HL-60 (cell line): ENCODE measurements at regions not wholly inside any gene's neighbourhood (a gene's known extent, or its start where the extent isn't known, plus 50 kb on each side); places are given as distances from the start of the nearest gene placed in this dataset.

Source experiments
- DNase-seq, 2 experiments: peaks; one replicate each; pipeline ENCODE4 v3.0.0-alpha.2; 2010 to 2020; ENCODE audit warnings: low read depth in 1 of 2, low spot score in 1 of 2
- H3K27ac ChIP-seq: fragments of 250-450 bp; sonication (Bioruptor Pico); replicated peaks from 2 replicates; pipeline ENCODE4 v1.5.1; 2020; ENCODE audit warnings: mild to moderate bottlenecking, moderate library complexity
- H3K27me3 ChIP-seq: fragments of 250-450 bp; sonication (Bioruptor Pico); 2 replicates; pipeline ENCODE4 v1.5.1; 2021; ENCODE audit warnings: mild to moderate bottlenecking, moderate library complexity; ENCODE audit not compliant: insufficient read depth, poor library complexity, severe bottlenecking
- H3K4me3 ChIP-seq: replicated peaks from 2 replicates; pipeline ENCODE4 v1.5.1; 2011; ENCODE audit warnings: mild to moderate bottlenecking, control low read depth, low read length; ENCODE audit not compliant: insufficient read depth
- CTCF ChIP-seq: IDR thresholded peaks from one replicate; pipeline ENCODE4 v1.5.1; 2011; ENCODE audit warnings: low read length, control low read depth, inconsistent platforms; ENCODE audit not compliant: insufficient read depth
- GABPA ChIP-seq: IDR thresholded peaks from 2 replicates; pipeline ENCODE4 v1.6.1; 2012; ENCODE audit warnings: low read depth
- POLR2AphosphoS5 ChIP-seq: IDR thresholded peaks from 2 replicates; pipeline ENCODE4 v1.6.1; 2012; ENCODE audit warnings: low read depth
- REST ChIP-seq: IDR thresholded peaks from 2 replicates; pipeline ENCODE4 v1.6.1; 2012; ENCODE audit warnings: low read depth; ENCODE audit not compliant: insufficient replicate concordance
- SPI1 ChIP-seq: IDR thresholded peaks from 2 replicates; pipeline ENCODE4 v1.6.1; 2012; ENCODE audit warnings: low read depth, mild to moderate bottlenecking, borderline replicate concordance

GRCh38 chr18:57889841-57890240 is 86.7 kb upstream of the ATP8B1 start:
- H3K27me3 ChIP-seq = no peaks in the 10 kb centered on the region
- no peak for DNase-seq
- TF ChIP-seq SPI1 = no peak
- no peak for TF ChIP-seq POLR2AphosphoS5
- TF ChIP-seq CTCF = no peak
- TF ChIP-seq GABPA = no peak
- no peak for TF ChIP-seq REST
- H3K4me3 ChIP-seq = no peak overlapping the region
- H3K27ac ChIP-seq = no peak overlapping the region

GRCh38 chr18:57887543-57888383 is 84.6 kb upstream of the ATP8B1 start:
- TF ChIP-seq CTCF = no peak
- TF ChIP-seq SPI1 = no peak
- TF ChIP-seq REST = no peak
- no peak overlapping the region for H3K27ac ChIP-seq
- no peak for DNase-seq
- H3K4me3 ChIP-seq = no peak overlapping the region
- no peaks in the 10 kb centered on the region for H3K27me3 ChIP-seq

GRCh38 chr18:57885931-57886330 is 82.8 kb upstream of the ATP8B1 start:
- TF ChIP-seq POLR2AphosphoS5 = no peak
- TF ChIP-seq CTCF = no peak
- no peak for TF ChIP-seq GABPA
- no peak for TF ChIP-seq REST
- no peak for TF ChIP-seq SPI1
- Histone ChIP-seq H3K27ac (no peak overlapping the region), H3K27me3 (no peaks in the 10 kb centered on the region), H3K4me3 (no peak overlapping the region)
- no peak for DNase-seq
